ENCODE measurements at regions not wholly inside any gene's neighbourhood (a gene's known extent, or its start where the extent isn't known, plus 50 kb on each side); places are given as distances from the start of the nearest gene placed in this dataset.

DNA sequence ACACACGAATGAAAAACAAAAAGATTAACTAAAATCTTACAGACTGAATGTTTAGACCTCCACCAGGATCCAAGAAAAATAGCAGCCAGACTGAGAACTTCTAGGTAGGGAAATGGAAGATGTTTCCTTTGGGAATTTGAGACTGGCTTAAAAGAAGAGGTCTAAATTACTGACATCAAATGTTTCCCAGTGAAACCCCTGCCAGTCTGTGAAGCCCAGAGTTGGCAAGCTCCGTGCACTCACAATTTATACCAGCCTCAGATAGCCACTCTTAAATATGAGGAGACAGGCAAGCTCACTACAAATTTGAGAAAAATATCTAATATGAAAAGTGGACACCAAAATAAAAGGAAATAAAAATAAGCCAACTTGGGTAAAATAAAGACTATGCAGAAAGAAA is 700.5 kb upstream of the ZNF385D start:
- TF ChIP-seq EZH2 (IDR thresholded peaks at IDR 0.05; ENCODE audit: borderline replicate concordance, low read depth, low read length, poor library complexity, severe bottlenecking), result no peak
- TF ChIP-seq CTCF (conservative IDR thresholded peaks at IDR 0.05; ENCODE audit: low read depth, low read length), result no peak
